Suppressor macrophage treated with lipopolysaccharide for 4 hours (primary cell): ENCODE measurements at regions not wholly inside any gene's neighbourhood (a gene's known extent, or its start where the extent isn't known, plus 50 kb on each side); places are given as distances from the start of the nearest gene placed in this dataset.
A peak's percentile ranks its signal among the peaks of the same experiment; 100 is the strongest.

Experiments used
- DNase-seq: peaks from one replicate; pipeline ENCODE4 v3.0.0-alpha.2; 2020

DNA sequence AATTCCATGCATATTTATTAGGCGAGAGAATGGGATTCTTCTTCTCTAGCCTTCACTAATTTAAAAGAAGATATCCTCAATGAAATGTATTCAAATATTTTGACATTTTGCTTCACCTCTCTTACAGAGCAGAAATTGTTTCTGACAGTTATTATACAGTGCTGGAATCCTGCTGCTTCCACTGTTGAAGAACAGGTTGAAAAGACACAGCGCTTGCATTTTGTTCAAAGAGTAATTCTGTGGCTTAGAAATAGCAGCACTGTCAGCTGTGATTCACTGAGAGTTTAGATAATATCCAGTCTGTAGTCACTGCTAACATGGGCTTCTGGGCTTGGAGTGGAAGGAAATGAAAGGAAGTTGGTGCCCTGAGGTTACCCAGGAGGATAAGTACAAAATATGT, 117.1 kb upstream of the FBXL4 start:
- no peak for DNase-seq

DNA sequence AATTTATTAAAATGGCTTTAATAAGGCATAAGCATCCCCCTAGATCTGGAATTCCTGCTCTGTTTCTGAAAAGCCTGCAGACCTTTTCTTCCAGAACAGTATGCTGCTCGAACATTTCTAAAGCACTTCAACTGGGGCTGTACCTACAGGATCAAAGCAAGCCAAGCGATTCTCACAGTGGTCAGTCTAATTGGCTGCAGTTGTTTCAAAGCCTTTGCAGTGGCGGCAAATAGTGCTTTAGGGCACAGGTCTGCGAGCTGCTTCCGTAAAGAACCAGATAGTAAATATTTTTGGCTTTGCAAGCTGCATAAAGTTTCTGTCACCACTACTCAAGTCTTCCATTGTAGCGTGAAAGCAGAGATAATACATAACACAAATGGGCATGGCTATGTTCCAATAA, 88.9 kb upstream of the FBXL4 start:
- no peak for DNase-seq

DNA sequence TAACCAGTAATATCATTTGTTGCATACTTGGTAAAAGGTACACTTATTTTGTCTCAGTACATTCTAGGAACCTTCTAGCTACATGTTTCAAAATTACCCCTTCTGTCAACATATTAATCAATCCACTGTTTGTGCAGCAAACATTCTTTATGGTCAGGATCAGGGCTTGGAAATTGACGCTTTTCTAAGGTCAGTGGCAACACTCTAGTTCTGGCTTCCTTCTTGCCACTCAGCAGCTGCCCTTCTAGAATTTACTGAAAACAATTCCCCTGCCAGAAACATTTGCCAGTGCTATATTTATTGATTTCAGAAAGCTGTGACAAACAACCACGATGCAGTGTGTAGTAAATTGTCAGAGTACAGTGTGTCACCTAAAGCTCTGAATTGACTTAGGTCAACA, 84.7 kb upstream of the FBXL4 start:
- no peak for DNase-seq

DNA sequence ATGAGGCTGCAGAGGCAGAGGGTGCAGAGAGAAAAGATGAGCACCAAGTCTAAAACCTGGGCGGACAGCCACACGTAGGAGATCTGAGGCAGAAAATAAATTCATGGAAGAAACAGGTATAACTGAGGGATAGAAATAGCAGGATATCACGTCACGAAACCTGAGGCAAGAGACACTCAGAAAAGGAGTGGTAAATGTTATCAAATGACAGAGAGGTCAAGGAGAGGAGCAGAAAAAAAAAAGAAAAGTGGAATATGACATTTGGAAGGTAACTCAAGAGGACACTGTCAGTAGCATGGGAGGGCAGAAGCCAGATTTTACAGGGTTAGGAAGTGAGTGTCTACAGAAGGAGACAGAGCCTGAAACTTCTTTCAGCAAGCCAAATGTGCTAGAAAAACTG, 84.2 kb upstream of the FBXL4 start:
- no peak for DNase-seq

DNA sequence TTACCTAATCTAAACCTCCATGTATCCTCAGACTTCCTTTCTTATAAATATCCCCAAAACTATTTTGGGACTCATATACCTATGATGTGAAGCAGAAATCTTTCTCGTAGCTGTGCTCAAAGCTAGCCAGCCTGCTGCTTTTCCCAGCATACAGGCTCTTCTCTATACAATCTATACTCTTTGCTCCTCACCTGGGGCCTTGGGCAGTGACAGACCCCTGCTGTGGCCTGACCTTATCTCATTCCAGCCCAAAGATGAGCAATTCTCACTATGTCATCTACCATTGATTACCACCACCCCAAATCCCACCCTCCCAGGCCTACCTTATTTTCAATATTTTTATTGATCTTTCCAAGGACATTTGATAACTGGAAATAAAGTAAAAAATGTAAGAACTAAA, 83.2 kb upstream of the FBXL4 start:
- DNase-seq, result no peak

DNA sequence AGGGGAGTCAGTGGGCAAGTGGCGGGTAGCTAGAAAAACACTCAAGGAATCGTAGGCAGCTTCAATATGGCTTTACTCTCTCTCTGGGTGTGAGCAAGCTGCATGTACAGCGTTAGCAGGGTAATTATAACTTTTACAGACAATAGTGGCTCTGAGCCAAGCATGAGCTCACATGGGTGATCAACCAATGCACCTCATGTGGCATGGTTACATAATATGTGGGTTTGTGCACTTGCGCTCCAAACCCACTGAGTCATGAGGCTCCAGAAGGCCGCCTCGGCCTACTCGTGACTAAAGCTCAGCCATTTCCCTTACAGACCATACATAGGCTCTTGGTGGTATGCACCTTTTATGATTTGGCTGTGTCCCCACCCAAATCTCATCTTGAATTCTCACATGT, 78.4 kb upstream of the FBXL4 start:
- DNase-seq, result no peak

DNA sequence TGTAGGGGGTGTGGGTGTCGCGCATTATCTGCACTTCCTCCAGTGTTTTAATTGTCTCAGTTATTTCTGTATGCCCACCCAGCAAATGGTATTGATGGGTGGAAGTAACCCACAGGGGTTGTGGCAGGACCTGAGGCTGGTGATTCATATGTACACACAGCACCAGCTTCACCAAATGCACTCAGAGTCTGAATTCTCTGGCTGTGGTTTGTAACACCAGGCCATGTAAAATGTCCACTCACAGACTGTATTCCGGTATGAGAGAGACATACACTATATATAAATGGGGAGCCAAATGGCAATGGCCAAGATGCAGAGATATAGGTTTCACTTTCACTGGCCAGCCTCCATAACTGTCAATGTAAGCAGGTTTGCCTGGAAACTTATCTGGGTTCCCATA, 76.3 kb upstream of the FBXL4 start:
- no peak for DNase-seq

DNA sequence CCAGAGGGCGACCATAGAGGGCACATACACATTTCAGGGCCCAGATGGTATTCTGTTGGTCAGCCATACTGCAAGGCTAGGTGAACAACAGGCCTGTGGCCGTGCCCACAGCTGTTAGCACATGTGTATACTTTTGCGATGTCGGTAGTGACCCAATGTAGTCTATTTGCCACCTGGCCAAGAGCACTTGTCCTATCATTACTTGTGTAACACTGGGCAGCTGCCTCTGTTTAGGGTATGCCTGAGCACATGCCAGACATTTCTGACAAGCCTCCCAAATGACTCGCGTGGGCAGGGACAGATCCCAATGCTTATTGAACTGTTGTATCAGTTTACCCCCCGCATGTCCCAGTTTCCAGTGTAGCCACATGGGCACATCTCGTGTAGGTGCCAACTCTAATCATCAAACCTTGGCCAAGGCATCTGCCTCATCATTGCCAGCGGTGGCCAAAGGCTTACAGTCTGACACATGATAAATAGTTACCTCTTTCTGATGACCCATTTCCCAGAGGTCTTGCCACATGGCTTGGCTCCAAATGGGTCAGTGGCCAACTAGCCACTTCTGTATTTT, 74.4 kb upstream of the FBXL4 start:
- DNase-seq, result no peak

DNA sequence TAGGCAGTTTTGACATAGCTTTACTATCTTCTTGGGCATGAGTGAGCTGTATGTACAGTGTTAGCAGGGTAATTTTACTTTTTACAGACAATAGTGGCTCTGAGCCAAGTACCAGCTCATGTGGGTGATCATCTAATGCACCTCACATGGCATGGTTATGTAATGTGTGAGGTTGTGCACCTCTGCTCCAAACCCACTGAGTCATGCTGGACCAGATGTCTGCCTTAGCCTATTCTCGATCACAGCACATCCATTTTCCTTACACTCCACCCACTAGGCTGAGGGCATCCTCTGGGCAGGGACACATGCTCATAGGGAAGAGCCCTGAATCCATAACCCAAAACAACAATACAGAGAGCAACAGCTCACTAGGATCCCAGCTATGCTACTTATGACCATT, 71.6 kb upstream of the FBXL4 start:
- no peak for DNase-seq

DNA sequence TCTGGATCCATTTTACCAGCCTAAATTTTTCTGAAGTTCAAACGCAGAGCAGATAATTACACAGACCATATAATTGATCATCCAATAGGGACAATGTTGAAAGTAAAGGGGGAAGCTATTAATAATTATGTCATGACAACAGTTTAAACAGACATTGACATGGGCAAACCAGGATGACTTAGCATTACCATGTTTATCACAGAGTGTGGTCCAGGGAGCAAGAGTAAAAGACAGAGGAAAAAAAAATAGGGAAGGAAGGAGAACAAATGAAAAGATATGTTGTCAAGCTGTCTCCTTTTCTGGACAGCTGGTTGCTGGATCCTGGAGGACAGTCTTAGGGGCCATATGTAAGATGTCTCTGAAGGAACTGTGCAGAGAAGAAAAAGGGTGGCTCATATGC, 69.4 kb upstream of the FBXL4 start:
- no peak for DNase-seq

DNA sequence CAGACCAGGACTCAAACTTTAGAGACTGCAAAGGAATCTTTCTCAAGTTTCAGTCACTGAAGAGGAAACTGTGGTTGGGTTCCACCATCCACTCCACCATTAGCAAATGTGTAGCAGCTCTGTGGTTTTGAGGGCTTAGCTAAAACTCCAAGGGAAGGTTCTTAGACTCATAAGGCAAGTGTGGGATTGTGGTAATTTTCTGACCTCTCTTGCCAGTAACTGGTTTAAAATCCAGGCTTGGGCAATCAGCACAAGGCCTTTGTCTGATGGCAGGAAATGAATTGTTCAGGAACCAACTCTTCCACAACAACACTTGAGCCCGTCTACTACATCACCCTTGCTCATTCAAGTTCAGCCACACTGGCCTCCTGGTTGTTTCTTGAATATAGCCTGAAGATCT, 68.6 kb upstream of the FBXL4 start:
- peak; percentile 67 for DNase-seq

DNA sequence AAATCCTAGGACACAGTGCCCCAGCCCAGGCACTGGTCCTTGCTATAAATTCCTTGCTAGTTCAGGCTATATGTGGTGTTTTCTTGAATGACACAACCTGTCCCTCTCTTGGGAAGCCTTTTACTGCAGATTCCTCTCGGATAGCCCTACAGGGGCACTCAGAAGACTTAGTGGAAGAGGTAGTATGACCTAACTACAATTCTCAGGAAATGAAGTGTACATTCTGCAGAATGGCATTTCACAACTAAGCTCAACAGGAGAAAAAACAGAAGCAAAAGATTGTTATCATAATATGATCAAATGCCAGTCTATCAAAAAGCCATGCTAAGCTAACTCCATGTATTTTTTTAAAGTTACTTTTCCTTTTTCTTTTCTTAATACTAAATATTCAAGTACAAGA, 66.3 kb upstream of the FBXL4 start:
- peak; percentile 32 for DNase-seq

DNA sequence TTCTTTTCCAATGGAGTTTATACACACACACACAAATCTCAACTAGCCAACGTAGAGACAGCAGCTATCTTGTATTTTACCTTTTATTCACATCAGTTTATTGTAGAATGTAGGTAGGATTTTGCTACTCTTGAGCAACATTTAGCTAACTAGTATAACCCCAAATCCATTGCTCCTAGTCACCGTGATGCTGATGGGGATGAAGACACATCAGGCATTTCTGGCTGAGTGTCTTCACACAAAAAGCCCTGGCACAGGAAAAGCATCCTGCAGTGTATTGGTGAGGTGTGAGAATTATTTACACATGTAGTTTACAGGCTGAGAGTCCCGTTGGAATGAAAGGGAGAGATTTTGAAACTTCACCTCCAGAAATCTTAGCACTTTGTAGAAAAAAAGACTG, 65.9 kb upstream of the FBXL4 start:
- DNase-seq, result no peak

DNA sequence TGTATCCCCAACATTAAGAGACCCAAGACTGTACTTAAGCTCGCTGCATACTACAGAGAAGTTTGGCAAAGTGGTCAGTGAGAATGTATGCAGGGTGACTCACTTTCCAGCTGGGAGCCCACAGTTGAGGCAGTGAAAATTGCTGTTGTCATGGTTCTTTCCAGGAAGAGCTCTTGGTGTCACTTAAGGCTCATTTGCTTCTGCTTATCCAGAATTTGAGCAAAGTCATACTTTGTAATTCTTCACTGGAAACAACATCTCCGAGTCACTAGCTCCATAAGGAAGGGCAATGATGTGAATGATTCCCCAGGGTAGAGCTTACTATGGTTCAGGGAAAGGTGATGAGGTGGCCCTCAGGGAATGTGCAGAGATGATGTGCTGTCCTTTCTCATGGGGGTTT, 65.4 kb upstream of the FBXL4 start:
- peak; percentile 57 for DNase-seq

DNA sequence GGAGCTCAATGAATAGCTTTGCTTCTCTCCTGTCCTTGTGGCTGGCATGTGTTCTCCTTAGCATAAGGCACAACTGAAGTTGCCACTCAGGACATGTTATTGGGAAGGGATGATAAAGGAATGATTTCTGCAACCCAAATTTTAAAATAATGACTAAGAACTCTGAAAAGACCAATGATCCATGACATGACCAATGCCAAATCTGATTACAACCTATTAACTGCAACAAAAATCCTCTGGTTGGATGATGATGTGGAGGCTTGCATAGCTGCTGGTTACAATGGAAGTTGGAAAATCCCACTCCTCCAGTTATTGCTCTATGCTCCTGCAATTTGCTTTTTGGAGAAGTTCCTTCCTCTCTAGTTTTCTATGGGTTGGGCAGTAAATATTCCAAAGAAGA, 63.4 kb upstream of the FBXL4 start:
- DNase-seq, result peak; percentile 9

DNA sequence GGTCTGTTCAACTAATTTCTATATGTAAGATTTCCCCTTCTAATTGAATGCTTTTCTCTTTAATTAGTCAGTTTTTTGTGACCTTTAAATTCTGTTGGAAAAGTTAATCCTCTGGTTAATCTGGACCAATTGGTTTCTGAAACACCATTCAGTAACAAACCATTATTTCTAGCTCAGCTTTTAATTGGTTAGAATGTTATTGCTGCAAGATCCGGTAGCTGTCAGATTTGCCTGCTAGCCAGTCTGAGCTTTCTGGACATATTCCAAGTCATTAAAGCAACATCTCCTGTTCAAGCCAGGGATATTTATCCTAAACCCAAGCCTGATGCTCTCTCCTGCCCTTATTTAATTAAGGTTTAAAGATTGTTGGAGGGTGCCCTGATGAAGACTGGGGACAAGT, 55.1 kb upstream of the FBXL4 start:
- no peak for DNase-seq

DNA sequence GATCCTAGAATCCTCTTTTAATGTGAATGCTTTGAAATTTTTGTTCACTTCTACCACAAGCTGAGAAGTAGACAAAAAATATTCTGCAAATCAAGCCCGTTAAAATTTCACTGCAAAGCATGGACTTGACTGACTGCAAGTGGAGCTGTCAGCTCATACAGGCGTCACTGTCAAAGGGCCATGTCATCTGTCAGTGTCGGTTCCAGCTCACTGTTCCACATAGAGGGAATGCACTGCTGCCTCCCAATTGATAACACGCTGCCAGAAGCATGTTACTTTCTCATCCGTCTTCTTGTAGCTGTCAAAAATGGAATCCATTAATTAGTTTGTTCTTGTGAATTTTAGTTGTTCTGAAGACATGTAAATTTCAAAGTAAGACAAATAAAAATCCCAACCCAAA, 50.4 kb upstream of the FBXL4 start:
- DNase-seq, result no peak
